Aorta (tissue), 5 donors: ENCODE measurements at regions not wholly inside any gene's neighbourhood (a gene's known extent, or its start where the extent isn't known, plus 50 kb on each side); places are given as distances from the start of the nearest gene placed in this dataset.

Experiments used
- ATAC-seq: fragments of 200-7000 bp; cut with Tn5 transposase; one replicate; pipeline ENCODE4 v1.9.1; 2022; ENCODE audit warnings: moderate library complexity; ENCODE audit not compliant: low FRiP score
- DNase-seq, 2 donors: peaks; one replicate each; pipeline ENCODE4 v3.0.0-alpha.2; 2020
- H3K27ac ChIP-seq, 2 donors: one replicate each; pipeline ENCODE4 v1.5.1; 2013; ENCODE audit warnings: low read length in 2 of 2, mild to moderate bottlenecking in 2 of 2, moderate library complexity in 2 of 2, control low read depth in 1 of 2, inconsistent platforms in 1 of 2, low read depth in 1 of 2
- H3K27me3 ChIP-seq, 2 donors: one replicate each; pipeline ENCODE4 v1.6.1; 2013; ENCODE audit warnings: control low read depth in 1 of 2, low read length in 1 of 2, mild to moderate bottlenecking in 1 of 2, moderate library complexity in 1 of 2; ENCODE audit not compliant: insufficient read depth in 2 of 2, control insufficient read depth in 1 of 2
- H3K36me3 ChIP-seq, 2 donors: one replicate each; pipeline ENCODE4 v1.6.1; 2013; ENCODE audit warnings: control low read depth in 1 of 2, low read length in 1 of 2, mild to moderate bottlenecking in 1 of 2; ENCODE audit not compliant: insufficient read depth in 2 of 2, control insufficient read depth in 1 of 2
- H3K4me1 ChIP-seq, 2 donors: one replicate each; pipeline ENCODE4 v1.6.1; 2013; ENCODE audit warnings: low read length in 2 of 2, control low read depth in 1 of 2, mild to moderate bottlenecking in 1 of 2, moderate library complexity in 1 of 2; ENCODE audit not compliant: insufficient read depth in 2 of 2, control insufficient read depth in 1 of 2
- H3K4me3 ChIP-seq, 2 donors: one replicate each; pipeline ENCODE4 v1.5.1; 2013; ENCODE audit warnings: low read length in 2 of 2, control low read depth in 1 of 2, mild to moderate bottlenecking in 1 of 2
- H3K9me3 ChIP-seq: one replicate; pipeline ENCODE4 v1.6.1; 2013; ENCODE audit warnings: mild to moderate bottlenecking, low read length; ENCODE audit not compliant: control insufficient read depth
- WGBS, 2 donors: extraction: QIAGEN DNeasy Blood & Tissue Kit; methylation state at CpG; one replicate each; pipeline ENCODE4 v1.1.7; 2013; 5-methylcytosine and 5-hydroxymethylcytosine counted together
- intact Hi-C, 2 donors: fragments of 100-400 bp; cut with DNase I; formaldehyde crosslinking; loops; one replicate each; pipeline versions ENCODE4 v1.14.2 to v1.15.0; 2022
- donor health status: healthy with polysubstance abuse.
- donor health status: Bipolar disorder and iron deficiency.
- donor health status: DM: no; HTN: no; CAD: no.
- donor health status: DM: no; HTN: no; CAD: no.
- donor health status: DM: yes; HTN: yes; CAD: no.

GRCh38 chr11:107276077-107276476, 181.5 kb downstream of the CWF19L2 start:
- peaks cover 3% of the 10 kb centered on the region for H3K9me3 ChIP-seq
- intact Hi-C loops = no loop called here
- H3K4me1 ChIP-seq = no peaks in the 10 kb centered on the region
- no peak overlapping the region for H3K4me3 ChIP-seq
- H3K36me3 ChIP-seq = no peaks in the 10 kb centered on the region
- ATAC-seq (no peak), DNase-seq (no peak)
- no peaks in the 10 kb centered on the region for H3K27me3 ChIP-seq
- WGBS, 2 donors = 4 to 17% methylated on average over 2 of the region's 2 CpGs
- H3K27ac ChIP-seq = no peak overlapping the region

- DNase-seq = no peak
- intact Hi-C loops = no loop called here
- 37 to 55% methylated on average over 1 of the region's 1 CpG for WGBS, 2 donors
- H3K4me1 ChIP-seq = no peaks in the 10 kb centered on the region
- H3K27ac ChIP-seq = no peak overlapping the region
- H3K36me3 ChIP-seq = no peaks in the 10 kb centered on the region
- H3K9me3 ChIP-seq = peaks cover 3% of the 10 kb centered on the region
- no peak for ATAC-seq
- no peaks in the 10 kb centered on the region for H3K27me3 ChIP-seq
- no peak overlapping the region for H3K4me3 ChIP-seq
Observed at GRCh38 chr11:107275632-107276031, 182.0 kb downstream of the CWF19L2 start.

GRCh38 chr11:107274138-107274537, 183.5 kb downstream of the CWF19L2 start:
- intact Hi-C loops = no loop called here
- DNase-seq (no peak), ATAC-seq (no peak)

GRCh38 chr11:107272561-107272960, 185.1 kb downstream of the CWF19L2 start:
- Histone ChIP-seq H3K4me3 (no peak overlapping the region), H3K9me3 (no peaks in the 10 kb centered on the region), H3K27me3 (no peaks in the 10 kb centered on the region), H3K36me3 (no peaks in the 10 kb centered on the region), H3K27ac (no peak overlapping the region), H3K4me1 (no peaks in the 10 kb centered on the region)
- WGBS, 2 donors = 84 to 92% methylated on average over 5 of the region's 5 CpGs
- DNase-seq (no peak), ATAC-seq (no peak)
- intact Hi-C loops = no loop called here

More at GRCh38 chr11:107274138-107274537, 183.5 kb downstream of the CWF19L2 start:
- Histone ChIP-seq H3K36me3 (no peaks in the 10 kb centered on the region), H3K9me3 (peaks cover 1% of the 10 kb centered on the region), H3K4me3 (no peak overlapping the region), H3K27me3 (no peaks in the 10 kb centered on the region), H3K4me1 (no peaks in the 10 kb centered on the region), H3K27ac (no peak overlapping the region)
- 83 to 91% methylated on average over 4 of the region's 4 CpGs for WGBS, 2 donors

- no peaks in the 10 kb centered on the region for H3K9me3 ChIP-seq
- H3K4me3 ChIP-seq = no peak overlapping the region
- H3K27me3 ChIP-seq = no peaks in the 10 kb centered on the region
- H3K27ac ChIP-seq = no peak overlapping the region
- no peak for ATAC-seq
- WGBS, 2 donors = 93 to 94% methylated on average over 7 of the region's 7 CpGs
- intact Hi-C loops = no loop called here
- no peaks in the 10 kb centered on the region for H3K36me3 ChIP-seq
- no peak for DNase-seq
- no peaks in the 10 kb centered on the region for H3K4me1 ChIP-seq
Observed at GRCh38 chr11:107271425-107271824, 186.2 kb downstream of the CWF19L2 start.

GRCh38 chr11:107268977-107269376, 188.6 kb downstream of the CWF19L2 start:
- Histone ChIP-seq H3K9me3 (no peaks in the 10 kb centered on the region), H3K36me3 (no peaks in the 10 kb centered on the region), H3K4me3 (no peak overlapping the region), H3K27ac (no peak overlapping the region), H3K27me3 (no peaks in the 10 kb centered on the region), H3K4me1 (no peaks in the 10 kb centered on the region)
- no peak for ATAC-seq
- WGBS, 2 donors = 42 to 50% methylated on average over 3 of the region's 3 CpGs
- no peak for DNase-seq
- intact Hi-C loops = no loop called here

GRCh38 chr11:107266455-107266854, 191.2 kb downstream of the CWF19L2 start:
- H3K4me3 ChIP-seq = no peak overlapping the region
- intact Hi-C loops = no loop called here
- DNase-seq (no peak), ATAC-seq (no peak)
- no peaks in the 10 kb centered on the region for H3K4me1 ChIP-seq
- no peaks in the 10 kb centered on the region for H3K36me3 ChIP-seq
- H3K9me3 ChIP-seq = no peaks in the 10 kb centered on the region
- H3K27me3 ChIP-seq = no peaks in the 10 kb centered on the region
- no peak overlapping the region for H3K27ac ChIP-seq
- 65 to 70% methylated on average over 3 of the region's 3 CpGs for WGBS, 2 donors

- intact Hi-C loops = no loop called here
- Histone ChIP-seq H3K36me3 (no peaks in the 10 kb centered on the region), H3K4me1 (no peaks in the 10 kb centered on the region), H3K27ac (no peak overlapping the region), H3K9me3 (no peaks in the 10 kb centered on the region), H3K27me3 (no peaks in the 10 kb centered on the region), H3K4me3 (no peak overlapping the region)
- 92 to 95% methylated on average over 1 of the region's 1 CpG for WGBS, 2 donors
- DNase-seq = no peak
- ATAC-seq = no peak
Observed at GRCh38 chr11:107265591-107266121, 192.0 kb downstream of the CWF19L2 start.

GRCh38 chr11:107263844-107264563, 193.6 kb downstream of the CWF19L2 start:
- ATAC-seq (no peak), DNase-seq (no peak)
- Histone ChIP-seq H3K36me3 (no peaks in the 10 kb centered on the region), H3K9me3 (no peaks in the 10 kb centered on the region), H3K27me3 (no peaks in the 10 kb centered on the region), H3K4me3 (no peak overlapping the region), H3K27ac (no peak overlapping the region), H3K4me1 (no peaks in the 10 kb centered on the region)
- WGBS, 2 donors = 55 to 60% methylated on average over 2 of the region's 2 CpGs
- intact Hi-C loops = no loop called here
